Parathyroid adenoma (tissue), 2 donors: ENCODE measurements at regions not wholly inside any gene's neighbourhood (a gene's known extent, or its start where the extent isn't known, plus 50 kb on each side); places are given as distances from the start of the nearest gene placed in this dataset.

ENCODE experiments used
- H2AFZ ChIP-seq: fragments of 300-600 bp; sonication (generic); one replicate; pipeline ENCODE4 v1.7.0; 2017; ENCODE audit warnings: antibody characterized with exemption, mild to moderate bottlenecking
- H3K27ac ChIP-seq: fragments of 300-600 bp; sonication (generic); one replicate; pipeline ENCODE4 v1.7.0; 2017
- H3K27me3 ChIP-seq: fragments of 300-600 bp; sonication (generic); one replicate; pipeline ENCODE4 v1.7.0; 2017; ENCODE audit warnings: low read length; ENCODE audit not compliant: control insufficient read depth, insufficient read depth
- H3K36me3 ChIP-seq: fragments of 300-600 bp; sonication (generic); one replicate; pipeline ENCODE4 v1.7.0; 2017; ENCODE audit warnings: low read length; ENCODE audit not compliant: control insufficient read depth, insufficient read depth
- H3K4me1 ChIP-seq: fragments of 300-600 bp; sonication (generic); one replicate; pipeline ENCODE4 v1.7.0; 2017; ENCODE audit warnings: control low read depth
- H3K4me2 ChIP-seq: fragments of 300-600 bp; sonication (generic); one replicate; pipeline ENCODE4 v1.7.0; 2017; ENCODE audit warnings: low read length
- H3K4me3 ChIP-seq: fragments of 300-600 bp; sonication (generic); one replicate; pipeline ENCODE4 v1.7.0; 2017; ENCODE audit warnings: low read depth, low read length
- H3K79me2 ChIP-seq: fragments of 300-600 bp; sonication (generic); one replicate; pipeline ENCODE4 v1.7.0; 2017; ENCODE audit warnings: control low read depth
- H3K9ac ChIP-seq: fragments of 300-600 bp; sonication (generic); one replicate; pipeline ENCODE4 v1.7.0; 2017; ENCODE audit warnings: mild to moderate bottlenecking
- H3K9me3 ChIP-seq: fragments of 300-600 bp; sonication (generic); one replicate; pipeline ENCODE4 v1.7.0; 2017; ENCODE audit warnings: low read length; ENCODE audit not compliant: control insufficient read depth
- TF ChIP-seq, protein P1 (sequence below): fragments of 300-600 bp; sonication (generic); IDR thresholded peaks from one replicate; pipeline ENCODE4 v1.7.0; 2017; ENCODE audit warnings: antibody characterized with exemption, mild to moderate bottlenecking
- donor health status: primary hyperparathyroidism.

DNA sequence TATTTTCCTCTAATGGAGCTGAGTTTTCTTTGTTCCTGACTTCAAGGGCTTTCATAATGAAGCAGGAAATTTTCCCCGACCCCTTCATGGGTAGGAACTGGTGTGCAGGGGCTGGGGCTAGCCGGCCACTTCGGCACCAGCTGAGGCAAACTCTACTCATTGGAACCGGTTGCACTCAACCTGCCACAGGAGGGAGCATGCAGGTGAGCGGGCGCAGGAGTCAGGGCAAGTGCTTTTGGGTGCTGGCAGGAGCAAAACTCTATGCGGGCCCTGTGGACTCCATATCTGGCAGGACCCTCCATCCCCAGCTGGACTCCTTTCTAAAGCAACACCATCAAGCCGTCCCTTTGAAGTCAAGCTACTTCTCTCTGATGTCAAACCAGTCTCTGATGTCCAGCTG, 244.2 kb downstream of the EPM2A start:
- Histone ChIP-seq H3K9me3 (no peaks in the 10 kb centered on the region), H3K27me3 (no peaks in the 10 kb centered on the region), H3K79me2 (no peaks in the 10 kb centered on the region), H2AFZ (no peak overlapping the region), H3K4me1 (no peaks in the 10 kb centered on the region), H3K4me3 (no peak overlapping the region), H3K27ac (no peak overlapping the region), H3K4me2 (no peak overlapping the region), H3K9ac (no peak overlapping the region), H3K36me3 (no peaks in the 10 kb centered on the region)
- TF ChIP-seq, protein P1, sequence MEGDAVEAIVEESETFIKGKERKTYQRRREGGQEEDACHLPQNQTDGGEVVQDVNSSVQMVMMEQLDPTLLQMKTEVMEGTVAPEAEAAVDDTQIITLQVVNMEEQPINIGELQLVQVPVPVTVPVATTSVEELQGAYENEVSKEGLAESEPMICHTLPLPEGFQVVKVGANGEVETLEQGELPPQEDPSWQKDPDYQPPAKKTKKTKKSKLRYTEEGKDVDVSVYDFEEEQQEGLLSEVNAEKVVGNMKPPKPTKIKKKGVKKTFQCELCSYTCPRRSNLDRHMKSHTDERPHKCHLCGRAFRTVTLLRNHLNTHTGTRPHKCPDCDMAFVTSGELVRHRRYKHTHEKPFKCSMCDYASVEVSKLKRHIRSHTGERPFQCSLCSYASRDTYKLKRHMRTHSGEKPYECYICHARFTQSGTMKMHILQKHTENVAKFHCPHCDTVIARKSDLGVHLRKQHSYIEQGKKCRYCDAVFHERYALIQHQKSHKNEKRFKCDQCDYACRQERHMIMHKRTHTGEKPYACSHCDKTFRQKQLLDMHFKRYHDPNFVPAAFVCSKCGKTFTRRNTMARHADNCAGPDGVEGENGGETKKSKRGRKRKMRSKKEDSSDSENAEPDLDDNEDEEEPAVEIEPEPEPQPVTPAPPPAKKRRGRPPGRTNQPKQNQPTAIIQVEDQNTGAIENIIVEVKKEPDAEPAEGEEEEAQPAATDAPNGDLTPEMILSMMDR = no peak

DNA sequence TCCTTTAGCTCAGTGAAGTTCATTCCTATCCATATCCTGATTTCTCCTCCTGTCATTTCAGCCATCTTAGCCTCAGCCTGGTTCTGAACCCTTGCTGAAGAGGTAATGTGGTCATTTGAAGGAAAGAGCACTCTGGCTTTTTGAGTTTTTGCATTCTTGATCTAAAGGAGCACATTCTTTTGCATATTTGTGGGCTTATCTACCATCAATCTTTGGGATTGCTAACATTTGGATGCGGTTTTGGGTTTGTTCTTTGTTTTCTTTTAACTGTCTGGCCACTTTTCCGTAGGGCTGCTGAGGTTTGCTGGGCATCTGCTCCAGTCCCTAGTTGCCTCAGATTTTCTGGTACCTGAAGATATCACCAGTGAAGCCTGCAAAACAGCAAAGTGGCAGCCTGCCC, 238.3 kb downstream of the EPM2A start:
- TF ChIP-seq, protein P1 = no peak
- Histone ChIP-seq H3K9ac (no peak overlapping the region), H3K4me3 (no peak overlapping the region), H2AFZ (no peak overlapping the region), H3K36me3 (no peaks in the 10 kb centered on the region), H3K79me2 (no peaks in the 10 kb centered on the region), H3K4me2 (no peak overlapping the region), H3K4me1 (no peaks in the 10 kb centered on the region), H3K27me3 (no peaks in the 10 kb centered on the region), H3K27ac (no peak overlapping the region), H3K9me3 (no peaks in the 10 kb centered on the region)

GRCh38 chr6:145498425-145498824, 236.9 kb downstream of the EPM2A start:
- H3K9ac ChIP-seq = no peak overlapping the region
- no peaks in the 10 kb centered on the region for H3K27me3 ChIP-seq
- no peaks in the 10 kb centered on the region for H3K79me2 ChIP-seq
- no peaks in the 10 kb centered on the region for H3K36me3 ChIP-seq
- no peak overlapping the region for H3K4me2 ChIP-seq
- TF ChIP-seq, protein P1 = no peak
- no peak overlapping the region for H2AFZ ChIP-seq
- no peaks in the 10 kb centered on the region for H3K9me3 ChIP-seq
- H3K4me3 ChIP-seq = no peak overlapping the region
- H3K4me1 ChIP-seq = no peaks in the 10 kb centered on the region
- no peak overlapping the region for H3K27ac ChIP-seq

- no peak overlapping the region for H3K4me2 ChIP-seq
- no peak overlapping the region for H2AFZ ChIP-seq
- no peak overlapping the region for H3K9ac ChIP-seq
- H3K27me3 ChIP-seq = no peaks in the 10 kb centered on the region
- no peak overlapping the region for H3K4me3 ChIP-seq
- no peaks in the 10 kb centered on the region for H3K79me2 ChIP-seq
- no peaks in the 10 kb centered on the region for H3K9me3 ChIP-seq
- no peak overlapping the region for H3K27ac ChIP-seq
- TF ChIP-seq, protein P1 = no peak
- no peaks in the 10 kb centered on the region for H3K36me3 ChIP-seq
- no peaks in the 10 kb centered on the region for H3K4me1 ChIP-seq
Measured at GRCh38 chr6:145502416-145502815, 232.9 kb downstream of the EPM2A start.

DNA sequence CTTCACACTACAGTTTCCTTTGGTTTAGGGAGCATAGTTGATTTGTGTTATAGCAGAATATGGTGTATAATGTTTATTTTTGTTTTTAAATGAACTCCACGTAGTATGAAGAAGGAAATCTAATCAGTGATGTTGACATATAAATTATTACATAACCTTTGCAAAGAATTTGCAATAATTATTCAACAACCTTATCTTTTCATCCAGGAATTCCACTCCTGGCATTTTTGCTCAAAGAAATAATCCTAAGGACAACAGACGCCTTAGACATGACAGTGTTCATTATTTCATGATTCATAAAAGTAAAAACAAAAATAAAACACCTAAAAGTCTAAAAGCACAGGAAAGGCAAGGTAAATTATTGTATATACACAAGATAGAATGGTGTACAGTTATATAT, 229.2 kb downstream of the EPM2A start:
- Histone ChIP-seq H3K27me3 (no peaks in the 10 kb centered on the region), H3K79me2 (no peaks in the 10 kb centered on the region), H3K4me3 (no peak overlapping the region), H3K9ac (no peak overlapping the region), H3K9me3 (no peaks in the 10 kb centered on the region), H3K4me1 (no peaks in the 10 kb centered on the region), H2AFZ (no peak overlapping the region), H3K27ac (no peak overlapping the region), H3K4me2 (no peak overlapping the region), H3K36me3 (no peaks in the 10 kb centered on the region)
- TF ChIP-seq, protein P1 = no peak
